IMR-90 (cell line): ENCODE measurements at regions not wholly inside any gene's neighbourhood (a gene's known extent, or its start where the extent isn't known, plus 50 kb on each side); places are given as distances from the start of the nearest gene placed in this dataset.

ENCODE experiments used
- ATAC-seq: fragments of 200-7000 bp; cut with Tn5 transposase; 2 replicates; pipeline ENCODE4 v1.9.1; 2020; ENCODE audit warnings: low read depth, mild to moderate bottlenecking, moderate library complexity
- BruUV-seq: library from RNA; stranded (reverse); fragments of 400-500 nt; replicated peaks from 2 replicates; lab custom pipeline; 2021; lab: Mats Ljungman, UMichigan
- CTCF ChIA-PET: fragments of 300-600 bp; formaldehyde crosslinking; extraction: SDS; loops from one replicate; lab custom pipeline; 2021; ENCODE audit warnings: antibody characterized with exemption; lab: Yijun Ruan, JAX
- POLR2A ChIA-PET: fragments of 300-600 bp; sonication (Branson Sonifier 250); formaldehyde crosslinking; loops from one replicate; lab custom pipeline; 2022; ENCODE audit warnings: antibody characterized with exemption; ENCODE audit not compliant: unreplicated experiment; lab: Charles Lee
- DNase-seq: peaks from one replicate; pipeline ENCODE4 v3.0.0; 2013
- H2AFZ ChIP-seq: replicated peaks from 2 replicates; pipeline ENCODE3; 2013; ENCODE audit warnings: low read length, mild to moderate bottlenecking; ENCODE audit not compliant: poor library complexity
- H2AK5ac ChIP-seq: 2 replicates; pipeline ENCODE4 v1.6.1; 2013; ENCODE audit warnings: low read depth, low read length, inconsistent platforms
- H2AK9ac ChIP-seq: replicated peaks from 2 replicates; pipeline ENCODE3; 2013; ENCODE audit warnings: mild to moderate bottlenecking, low read depth, low read length, moderate library complexity; ENCODE audit not compliant: poor library complexity
- H2BK120ac ChIP-seq: 2 replicates; pipeline ENCODE4 v1.6.1; 2013; ENCODE audit warnings: low read depth, low read length, inconsistent platforms
- H2BK15ac ChIP-seq: 3 replicates; pipeline ENCODE4 v1.6.1; 2013; ENCODE audit warnings: low read depth, low read length, inconsistent platforms
- H2BK20ac ChIP-seq: 2 replicates; pipeline ENCODE4 v1.6.1; 2013; ENCODE audit warnings: low read depth, mild to moderate bottlenecking, inconsistent platforms, low read length, moderate library complexity
- H2BK5ac ChIP-seq: 2 replicates; pipeline ENCODE4 v1.6.1; 2013; ENCODE audit warnings: mild to moderate bottlenecking, low read depth, low read length, inconsistent platforms; ENCODE audit not compliant: poor library complexity, severe bottlenecking
- H3K14ac ChIP-seq: replicated peaks from 2 replicates; pipeline ENCODE4 v1.6.1; 2013; ENCODE audit warnings: low read depth, low read length, inconsistent platforms
- H3K18ac ChIP-seq: 2 replicates; pipeline ENCODE4 v1.6.1; 2013; ENCODE audit warnings: low read depth, low read length, control low read depth
- H3K23ac ChIP-seq: 2 replicates; pipeline ENCODE4 v1.6.1; 2013; ENCODE audit warnings: low read depth, low read length, inconsistent platforms
- H3K27ac ChIP-seq: 2 replicates; pipeline ENCODE4 v1.5.1; 2013; ENCODE audit warnings: mild to moderate bottlenecking, control low read depth, low read length; ENCODE audit not compliant: insufficient read depth
- H3K27me3 ChIP-seq: 2 replicates; pipeline ENCODE4 v1.6.1; 2013; ENCODE audit warnings: low read length; ENCODE audit not compliant: control insufficient read depth, insufficient read depth
- H3K36me3 ChIP-seq: 2 replicates; pipeline ENCODE4 v1.6.1; 2013; ENCODE audit warnings: low read length, mixed read lengths; ENCODE audit not compliant: control insufficient read depth, insufficient read depth
- H3K4ac ChIP-seq: 2 replicates; pipeline ENCODE4 v1.6.1; 2013; ENCODE audit warnings: low read depth, low read length, inconsistent platforms
- H3K4me1 ChIP-seq: 2 replicates; pipeline ENCODE4 v1.6.1; 2013; ENCODE audit warnings: low read length, mixed read lengths; ENCODE audit not compliant: control insufficient read depth, insufficient read depth
- H3K4me2 ChIP-seq: 2 replicates; pipeline ENCODE4 v1.6.1; 2013; ENCODE audit warnings: low read depth, mild to moderate bottlenecking, control low read depth, low read length, moderate library complexity
- H3K4me3 ChIP-seq: 2 replicates; pipeline ENCODE4 v1.5.1; 2013; ENCODE audit warnings: low read depth, mild to moderate bottlenecking, control low read depth, low read length, moderate library complexity; ENCODE audit not compliant: insufficient read depth
- H3K56ac ChIP-seq: 2 replicates; pipeline ENCODE4 v1.6.1; 2013; ENCODE audit warnings: low read length, inconsistent platforms; ENCODE audit not compliant: insufficient read depth; ENCODE audit errors: extremely low read depth
- H3K79me1 ChIP-seq, 2 experiments: 2 replicates each; pipeline ENCODE4 v1.6.1; 2013; ENCODE audit warnings: low read length in 2 of 2, inconsistent platforms in 1 of 2, low read depth in 1 of 2
- H3K9ac ChIP-seq: 2 replicates; pipeline ENCODE4 v1.6.1; 2013; ENCODE audit warnings: low read depth, low read length, control low read depth
- H3K9me1 ChIP-seq: 2 replicates; pipeline ENCODE4 v1.6.1; 2013; ENCODE audit warnings: low read length, inconsistent platforms; ENCODE audit not compliant: insufficient read depth
- H3K9me3 ChIP-seq: 2 replicates; pipeline ENCODE4 v1.6.1; 2013; ENCODE audit warnings: low read length; ENCODE audit not compliant: control insufficient read depth, insufficient read depth
- H4K20me1 ChIP-seq: 2 replicates; pipeline ENCODE4 v1.6.1; 2013; ENCODE audit warnings: low read length, inconsistent platforms; ENCODE audit not compliant: insufficient read depth
- H4K5ac ChIP-seq: 2 replicates; pipeline ENCODE4 v1.6.1; 2013; ENCODE audit warnings: mild to moderate bottlenecking, low read depth, low read length, control low read depth
- H4K8ac ChIP-seq, 2 experiments: 2 replicates each; pipeline ENCODE4 v1.6.1; 2013; ENCODE audit warnings: low read depth in 2 of 2, low read length in 2 of 2, control low read depth in 1 of 2, inconsistent platforms in 1 of 2
- H4K91ac ChIP-seq: 2 replicates; pipeline ENCODE4 v1.6.1; 2013; ENCODE audit warnings: low read depth, low read length, inconsistent platforms; ENCODE audit not compliant: insufficient read depth
- BHLHE40 ChIP-seq: fragments of 150-350 bp; IDR thresholded peaks from 2 replicates; pipeline ENCODE4 v1.6.1; 2016; ENCODE audit warnings: mild to moderate bottlenecking, low read depth, low read length
- CEBPB ChIP-seq: IDR thresholded peaks from 2 replicates; pipeline ENCODE4 v1.6.1; 2012; ENCODE audit warnings: low read depth, low read length, improper control_type of control experiment
- CHD1 ChIP-seq: IDR thresholded peaks from 2 replicates; pipeline ENCODE4 v1.6.1; 2012; ENCODE audit warnings: low read depth, low read length, improper control_type of control experiment
- CTCF ChIP-seq: conservative IDR thresholded peaks from 2 replicates; pipeline ENCODE4 v1.5.1; 2012; ENCODE audit warnings: mild to moderate bottlenecking, low read depth, low read length, improper control_type of control experiment
- ELK1 ChIP-seq: fragments of 150-350 bp; IDR thresholded peaks from 2 replicates; pipeline ENCODE4 v1.6.1; 2016; ENCODE audit warnings: low read depth, mild to moderate bottlenecking, low read length, moderate library complexity, borderline replicate concordance
- FOS ChIP-seq: fragments of 150-350 bp; IDR thresholded peaks from 2 replicates; pipeline ENCODE4 v1.6.1; 2016; ENCODE audit warnings: low read depth, low read length
- MAFK ChIP-seq: IDR thresholded peaks from 2 replicates; pipeline ENCODE4 v1.6.1; 2012; ENCODE audit warnings: low read depth, low read length, improper control_type of control experiment
- MAZ ChIP-seq: IDR thresholded peaks from 2 replicates; pipeline ENCODE4 v1.6.1; 2012; ENCODE audit warnings: low read depth, mild to moderate bottlenecking, low read length, improper control_type of control experiment, moderate library complexity, borderline replicate concordance
- MXI1 ChIP-seq: IDR thresholded peaks from 2 replicates; pipeline ENCODE4 v1.6.1; 2012; ENCODE audit warnings: low read depth, mild to moderate bottlenecking, low read length, moderate library complexity, borderline replicate concordance
- NFE2L2 ChIP-seq: fragments of 150-350 bp; IDR thresholded peaks from 2 replicates; pipeline ENCODE4 v1.6.1; 2016; ENCODE audit warnings: low read depth, mild to moderate bottlenecking, low read length
- POLR2A ChIP-seq: IDR thresholded peaks from 2 replicates; pipeline ENCODE4 v1.6.1; 2012; ENCODE audit warnings: mild to moderate bottlenecking, low read depth, low read length
- RCOR1 ChIP-seq: IDR thresholded peaks from 2 replicates; pipeline ENCODE4 v1.6.1; 2012; ENCODE audit warnings: mild to moderate bottlenecking, low read length, improper control_type of control experiment; ENCODE audit not compliant: insufficient replicate concordance
- USF2 ChIP-seq: fragments of 150-350 bp; IDR thresholded peaks from 2 replicates; pipeline ENCODE4 v1.6.1; 2017; ENCODE audit warnings: mild to moderate bottlenecking, antibody characterized with exemption, low read length, low read depth
- dilution Hi-C: fragments of 300-500 bp; cut with HindIII; formaldehyde crosslinking; loops from one replicate; pipeline ENCODE4 v1.14.3; 2018; ENCODE audit warnings: low sequenced_read_pairs; ENCODE audit not compliant: unreplicated experiment
- in situ Hi-C: fragments of 300-500 bp; cut with MboI; formaldehyde crosslinking; loops from 3 replicates; pipeline ENCODE4 v1.14.3; 2019; ENCODE audit warnings: low sequenced_read_pairs, inconsistent platforms, mixed read lengths
- intact Hi-C: fragments of 100-400 bp; cut with micrococcal nuclease; formaldehyde crosslinking; loops from 2 replicates; pipeline ENCODE4 v1.10.0; 2022

GRCh38 chr4:37126051-37126450 lies 118.5 kb upstream of the NWD2 start:
- H3K14ac ChIP-seq, result no peak overlapping the region
- no peaks in the 10 kb centered on the region for H3K36me3 ChIP-seq
- no peaks in the 10 kb centered on the region for H3K9me1 ChIP-seq
- no peak overlapping the region for H3K56ac ChIP-seq
- no peak overlapping the region for H3K23ac ChIP-seq
- ATAC-seq, result no peak
- no TSS peak for BruUV-seq
- no peak overlapping the region for H3K18ac ChIP-seq
- H3K27ac ChIP-seq, result no peak overlapping the region
- no peaks in the 10 kb centered on the region for H3K79me1 ChIP-seq
- no peak overlapping the region for H2AK5ac ChIP-seq
- H3K27me3 ChIP-seq, result no peaks in the 10 kb centered on the region
- ChIA-PET CTCF (no interaction called here), POLR2A (no interaction called here)
- H2AK9ac ChIP-seq, result no peak overlapping the region
- H2BK5ac ChIP-seq, result no peak overlapping the region
- H3K4me2 ChIP-seq, result no peak overlapping the region
- no peak overlapping the region for H2BK20ac ChIP-seq
- dilution Hi-C loops, result no loop called here
- H3K4me1 ChIP-seq, result no peaks in the 10 kb centered on the region
- no peak overlapping the region for H3K4me3 ChIP-seq
- no peak for DNase-seq
- intact Hi-C loops, result no loop called here
- in situ Hi-C loops, result no loop called here
- H3K4ac ChIP-seq, result no peak overlapping the region
- no peak overlapping the region for H4K91ac ChIP-seq
- TF ChIP-seq MAFK, result no peak
- TF ChIP-seq MXI1, result no peak
- TF ChIP-seq POLR2A, result no peak
- no peak for TF ChIP-seq CTCF
- TF ChIP-seq MAZ, result no peak
- TF ChIP-seq ELK1, result no peak
- TF ChIP-seq FOS, result no peak
- TF ChIP-seq NFE2L2, result no peak
- TF ChIP-seq USF2, result no peak
- no peak for TF ChIP-seq CEBPB
- no peak for TF ChIP-seq CHD1
- no peak for TF ChIP-seq BHLHE40
- TF ChIP-seq RCOR1, result no peak
- no peak overlapping the region for H3K9ac ChIP-seq
- H2BK120ac ChIP-seq, result no peak overlapping the region
- no peak overlapping the region for H2BK15ac ChIP-seq
- no peak overlapping the region for H2AFZ ChIP-seq
- H4K20me1 ChIP-seq, result no peaks in the 10 kb centered on the region
- no peak overlapping the region for H4K5ac ChIP-seq
- no peak overlapping the region for H4K8ac ChIP-seq
- H3K9me3 ChIP-seq, result peaks cover 3% of the 10 kb centered on the region; the same call in 1 of the 2 replicates
